ENCODE measurements at regions not wholly inside any gene's neighbourhood (a gene's known extent, or its start where the extent isn't known, plus 50 kb on each side); places are given as distances from the start of the nearest gene placed in this dataset.

- no peak for TF ChIP-seq CTCF (conservative IDR thresholded peaks at IDR 0.05; ENCODE audit: low read depth in 2 of 2)
Observed at GRCh38 chr11:45463541-45463940, 177.4 kb upstream of the SYT13 start (continued).

GRCh38 chr11:45461514-45461913 lies 175.4 kb upstream of the SYT13 start:
- no peak overlapping the region for H3K4me3 Mint-ChIP-seq
- peaks cover 3% of the 10 kb centered on the region for H3K27me3 Mint-ChIP-seq (ENCODE audit: insufficient read depth, low read depth, poor library complexity)
- H3K9me3 Mint-ChIP-seq, result no peaks in the 10 kb centered on the region

More at GRCh38 chr11:45461514-45461913, 175.4 kb upstream of the SYT13 start:
- Mint-ChIP-seq H3K27ac (no peak overlapping the region), H3K36me3 (ENCODE audit: low read depth) (no peaks in the 10 kb centered on the region), H3K4me1 (no peaks in the 10 kb centered on the region)
- no peak for TF ChIP-seq ETS1 (IDR thresholded peaks at IDR 0.05)
- no peak for TF ChIP-seq CTCF (conservative IDR thresholded peaks at IDR 0.05; ENCODE audit: low read depth in 2 of 2)
- TF ChIP-seq NANOG (IDR thresholded peaks at IDR 0.05; ENCODE audit: borderline replicate concordance), result no peak
- TF ChIP-seq ZNF331 (CRISPR knock-in tag; IDR thresholded peaks at IDR 0.05; ENCODE audit: low read depth), result no peak
- TF ChIP-seq STAT1 (IDR thresholded peaks at IDR 0.05; ENCODE audit: unreplicated experiment), result no peak
- TF ChIP-seq REST (IDR thresholded peaks at IDR 0.05; ENCODE audit: unreplicated experiment), result no peak
- no peak for TF ChIP-seq JUNB (IDR thresholded peaks at IDR 0.05; ENCODE audit: unreplicated experiment)
- Histone ChIP-seq H3K27me3 (ENCODE audit: insufficient read depth) (no peaks in the 10 kb centered on the region), H3K9me2 (ENCODE audit: insufficient read depth) (no peaks in the 10 kb centered on the region), H3K4me2 (no peak overlapping the region), H3K36me3 (ENCODE audit: insufficient read depth) (no peaks in the 10 kb centered on the region), H3K4me3 (no peak overlapping the region), H3K79me2 (replicated peaks; ENCODE audit: insufficient read depth) (no peaks in the 10 kb centered on the region), H3K27ac (ENCODE audit: low read depth) (no peak overlapping the region), H4K20me1 (replicated peaks; ENCODE audit: insufficient read depth) (no peaks in the 10 kb centered on the region), H3K4me1 (ENCODE audit: insufficient read depth) (no peaks in the 10 kb centered on the region), H3F3A (replicated peaks; ENCODE audit: low read depth) (no peaks in the 10 kb centered on the region), H2AFZ (no peak overlapping the region)
- DNase-seq (ENCODE audit: low spot score), result no peak
- peak; percentile 31; the same call in 1 of the 3 replicates for ATAC-seq

All from GM23338 (cell line).